SW 1271 (cell line): ENCODE measurements at regions not wholly inside any gene's neighbourhood (a gene's known extent, or its start where the extent isn't known, plus 50 kb on each side); places are given as distances from the start of the nearest gene placed in this dataset.

Source experiments
- DNase-seq, 2 experiments: peaks; one replicate each; lab custom pipeline; 2025; lab: John Stamatoyannopoulos, UW

GRCh38 chr19:5216141-5216847 is 124.3 kb downstream of the PTPRS start:
- DNase-seq: no peak

DNA sequence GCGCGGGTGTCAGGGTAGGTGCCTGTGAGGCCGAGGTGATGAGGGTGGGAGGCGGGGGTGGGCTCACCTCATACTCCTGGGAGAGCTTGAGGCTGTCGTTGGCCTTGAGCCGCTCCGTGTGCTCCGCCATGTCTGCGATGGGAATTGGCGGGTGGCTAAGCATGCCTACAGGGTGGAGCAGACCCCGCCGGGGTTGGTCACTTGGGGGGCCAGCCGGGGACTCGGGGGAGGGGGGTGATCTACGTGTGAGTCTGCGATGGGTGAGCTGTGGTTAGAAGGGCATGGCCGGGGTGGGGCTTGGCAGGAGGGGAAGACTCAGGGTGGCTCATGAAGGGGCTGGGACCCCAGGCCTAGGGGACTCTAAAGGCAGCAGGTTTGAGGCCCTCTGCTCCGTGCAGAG is 125.2 kb downstream of the PTPRS start:
- DNase-seq: no peak

- DNase-seq: no peak
These were observed 125.7 kb downstream of the PTPRS start for GRCh38 chr19:5214902-5215301.

GRCh38 chr19:5214371-5214770 is 126.2 kb downstream of the PTPRS start:
- DNase-seq: no peak

DNA sequence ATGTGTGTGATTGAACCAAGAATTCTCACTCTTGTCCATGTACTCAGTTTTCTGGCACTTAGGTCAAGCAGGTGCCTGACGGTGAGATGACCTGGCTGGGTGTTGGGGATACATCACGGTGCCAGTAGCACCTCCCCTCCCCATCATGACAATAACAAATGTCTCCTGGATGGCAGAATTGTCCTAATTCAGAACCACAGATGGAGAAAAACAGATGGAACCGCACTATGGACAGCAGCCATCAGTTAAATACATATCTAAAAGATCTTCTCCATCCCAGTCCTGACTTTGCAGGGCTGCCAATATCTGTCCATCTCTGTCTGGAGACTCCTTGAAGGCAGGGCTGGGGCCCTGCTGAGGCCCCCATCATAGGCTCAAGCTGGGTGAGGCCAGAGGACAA is 126.9 kb downstream of the PTPRS start:
- DNase-seq: no peak

DNA sequence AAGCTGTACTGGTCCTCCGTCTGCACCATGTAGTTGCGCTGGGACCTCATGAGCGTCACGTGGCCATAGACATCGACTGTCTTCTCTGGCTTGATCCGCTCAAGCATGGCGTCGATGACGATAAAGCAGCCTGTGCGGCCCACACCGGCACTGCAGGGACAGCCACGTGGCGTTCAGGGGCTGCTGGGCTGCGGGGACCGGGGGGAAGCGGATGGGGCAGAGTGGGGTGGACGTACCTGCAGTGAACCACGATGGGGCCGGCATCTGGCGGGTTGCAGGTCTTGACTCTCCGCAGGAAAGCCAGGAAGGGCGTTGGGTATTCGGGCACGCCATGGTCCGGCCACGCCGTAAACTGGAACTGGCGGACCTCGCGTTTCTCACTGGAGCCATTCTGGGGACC is 128.5 kb downstream of the PTPRS start:
- DNase-seq: no peak

GRCh38 chr19:5211217-5211822 is 129.3 kb downstream of the PTPRS start:
- DNase-seq: no peak

GRCh38 chr19:5210556-5210955 is 130.1 kb downstream of the PTPRS start:
- no peak for DNase-seq

GRCh38 chr19:5207806-5208205 is 132.8 kb downstream of the PTPRS start:
- DNase-seq: no peak

DNA sequence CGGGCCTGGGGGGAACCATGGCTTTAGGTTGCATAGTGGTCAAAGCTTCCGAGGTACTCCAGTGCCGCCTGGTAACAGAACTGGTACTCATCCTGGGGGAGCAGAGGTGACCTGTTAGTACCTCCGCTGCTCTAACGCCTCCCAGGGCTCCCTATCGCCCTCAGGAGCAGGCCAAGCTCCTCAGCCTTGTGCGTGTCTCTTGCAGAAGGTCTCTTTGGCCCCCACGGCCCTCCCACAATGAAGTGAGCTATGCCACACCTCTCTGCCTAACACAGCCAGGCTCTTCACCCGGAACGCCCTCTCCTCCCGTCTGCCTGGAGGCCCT is 133.9 kb downstream of the PTPRS start:
- no peak for DNase-seq

DNA sequence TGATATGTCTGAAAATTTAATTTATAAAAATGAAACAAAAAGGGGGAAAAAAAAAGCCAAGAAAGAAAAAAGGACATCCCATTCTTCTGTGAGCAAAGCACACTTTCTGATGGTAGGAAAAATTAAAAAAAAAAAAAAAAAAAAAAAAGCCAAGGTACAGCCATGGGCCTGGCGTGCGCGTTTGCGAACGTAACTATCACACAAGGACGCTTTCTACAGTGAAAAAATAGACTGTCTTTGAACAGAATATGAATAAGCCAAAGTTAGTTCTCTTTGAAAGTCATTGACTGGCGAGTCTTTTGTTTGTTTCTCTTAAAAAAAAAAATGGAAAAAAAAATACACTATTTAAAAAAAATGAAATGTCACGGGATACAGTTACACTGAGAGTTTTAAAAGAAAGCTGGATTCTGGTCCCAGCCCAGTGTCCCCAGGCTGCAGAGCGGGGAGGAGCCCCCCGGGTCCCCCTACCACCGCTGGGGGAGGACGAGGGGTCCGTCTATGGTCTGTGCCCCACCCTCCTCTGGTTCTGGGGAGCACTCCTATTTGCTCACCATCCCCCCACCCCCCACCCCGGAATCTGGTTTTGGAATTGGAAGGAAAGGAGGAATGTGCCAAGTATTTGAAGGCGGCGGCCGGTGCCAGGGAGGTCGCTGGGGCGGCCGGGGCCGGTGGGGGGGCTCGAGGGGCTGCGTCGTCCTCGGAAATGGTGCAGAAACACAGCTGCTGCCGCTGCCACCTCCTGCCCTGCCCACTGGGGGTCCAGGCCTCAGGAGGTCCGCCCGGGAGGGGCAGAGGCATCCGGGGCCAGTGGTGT is 134.5 kb downstream of the PTPRS start:
- DNase-seq: no peak

DNA sequence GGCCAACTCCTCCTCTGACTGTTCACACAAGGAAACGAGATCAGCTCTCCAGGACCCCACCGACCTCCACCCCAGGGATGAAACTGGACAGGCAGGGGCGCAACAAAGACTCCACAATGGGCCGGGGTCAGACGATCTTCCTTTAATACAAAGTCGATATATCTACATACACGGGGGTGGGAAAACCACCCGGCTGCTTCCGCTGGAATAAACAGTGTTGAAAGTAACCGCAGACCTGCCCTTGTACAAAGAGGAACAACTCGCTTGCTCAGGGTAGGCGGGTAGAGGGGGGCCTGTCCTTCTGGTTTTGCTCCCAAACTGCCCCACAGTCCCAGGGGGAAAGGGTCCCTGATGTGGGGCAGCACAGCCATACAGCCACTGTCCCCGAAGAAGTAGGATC is 135.2 kb downstream of the PTPRS start:
- no peak for DNase-seq

- no peak for DNase-seq
These were observed 136.4 kb downstream of the PTPRS start for GRCh38 chr19:5204212-5204611.
